Choroid plexus epithelial cell (primary cell): ENCODE measurements at regions not wholly inside any gene's neighbourhood (a gene's known extent, or its start where the extent isn't known, plus 50 kb on each side); places are given as distances from the start of the nearest gene placed in this dataset.

Source experiments
- DNase-seq: peaks from one replicate; pipeline ENCODE4 v3.0.0-alpha.2; 2010; ENCODE audit warnings: low read depth
- H3K4me3 ChIP-seq: 2 replicates; pipeline ENCODE4 v1.5.1; 2011; ENCODE audit warnings: low read depth, mild to moderate bottlenecking, control low read depth, low read length, moderate library complexity
- TF ChIP-seq, protein P1 (sequence below): conservative IDR thresholded peaks from 2 replicates; pipeline ENCODE4 v1.5.1; 2011; ENCODE audit warnings: low read depth, mild to moderate bottlenecking, control low read depth, inconsistent platforms, low read length, moderate library complexity

DNA sequence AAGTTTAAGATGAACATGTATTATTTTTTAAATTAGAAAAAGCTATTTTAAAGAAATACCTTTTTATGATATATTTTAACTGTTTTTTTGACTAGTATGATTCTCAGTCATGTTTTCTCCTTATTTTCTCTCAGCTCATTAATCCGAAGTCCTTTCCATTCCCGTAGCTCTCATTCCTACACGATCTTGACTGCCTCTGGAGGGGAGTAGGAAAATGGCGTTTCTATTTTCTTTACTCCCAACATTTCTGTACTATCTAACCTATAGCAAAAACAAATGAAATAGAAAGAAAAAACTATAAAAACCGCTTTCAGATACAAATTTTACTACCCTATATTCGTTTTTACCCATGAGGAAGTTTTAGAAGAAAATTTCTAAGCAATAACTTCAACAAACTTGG, 343.8 kb downstream of the RBM26 start:
- H3K4me3 ChIP-seq = no peak overlapping the region
- no peak for DNase-seq
- TF ChIP-seq, protein P1, sequence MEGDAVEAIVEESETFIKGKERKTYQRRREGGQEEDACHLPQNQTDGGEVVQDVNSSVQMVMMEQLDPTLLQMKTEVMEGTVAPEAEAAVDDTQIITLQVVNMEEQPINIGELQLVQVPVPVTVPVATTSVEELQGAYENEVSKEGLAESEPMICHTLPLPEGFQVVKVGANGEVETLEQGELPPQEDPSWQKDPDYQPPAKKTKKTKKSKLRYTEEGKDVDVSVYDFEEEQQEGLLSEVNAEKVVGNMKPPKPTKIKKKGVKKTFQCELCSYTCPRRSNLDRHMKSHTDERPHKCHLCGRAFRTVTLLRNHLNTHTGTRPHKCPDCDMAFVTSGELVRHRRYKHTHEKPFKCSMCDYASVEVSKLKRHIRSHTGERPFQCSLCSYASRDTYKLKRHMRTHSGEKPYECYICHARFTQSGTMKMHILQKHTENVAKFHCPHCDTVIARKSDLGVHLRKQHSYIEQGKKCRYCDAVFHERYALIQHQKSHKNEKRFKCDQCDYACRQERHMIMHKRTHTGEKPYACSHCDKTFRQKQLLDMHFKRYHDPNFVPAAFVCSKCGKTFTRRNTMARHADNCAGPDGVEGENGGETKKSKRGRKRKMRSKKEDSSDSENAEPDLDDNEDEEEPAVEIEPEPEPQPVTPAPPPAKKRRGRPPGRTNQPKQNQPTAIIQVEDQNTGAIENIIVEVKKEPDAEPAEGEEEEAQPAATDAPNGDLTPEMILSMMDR = no peak

DNA sequence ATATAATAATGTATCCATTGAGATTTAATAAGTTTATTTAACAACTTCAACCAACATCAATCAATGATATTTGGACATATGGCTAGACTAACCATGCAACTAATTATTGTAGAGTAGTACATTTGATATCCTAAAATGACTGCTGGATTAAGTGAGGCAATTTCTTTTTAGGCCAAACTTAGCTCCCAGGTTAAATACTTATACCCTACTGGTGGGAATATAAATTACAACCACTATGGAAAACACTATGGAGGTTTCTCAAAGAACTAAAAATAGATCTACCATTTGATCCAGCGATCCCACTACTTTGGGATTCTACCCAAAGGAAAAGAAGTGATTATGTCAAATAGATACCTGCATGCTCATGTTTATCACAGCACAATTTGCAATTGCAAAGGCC, 345.8 kb downstream of the RBM26 start:
- H3K4me3 ChIP-seq = no peak overlapping the region
- TF ChIP-seq, protein P1 = no peak
- no peak for DNase-seq

DNA sequence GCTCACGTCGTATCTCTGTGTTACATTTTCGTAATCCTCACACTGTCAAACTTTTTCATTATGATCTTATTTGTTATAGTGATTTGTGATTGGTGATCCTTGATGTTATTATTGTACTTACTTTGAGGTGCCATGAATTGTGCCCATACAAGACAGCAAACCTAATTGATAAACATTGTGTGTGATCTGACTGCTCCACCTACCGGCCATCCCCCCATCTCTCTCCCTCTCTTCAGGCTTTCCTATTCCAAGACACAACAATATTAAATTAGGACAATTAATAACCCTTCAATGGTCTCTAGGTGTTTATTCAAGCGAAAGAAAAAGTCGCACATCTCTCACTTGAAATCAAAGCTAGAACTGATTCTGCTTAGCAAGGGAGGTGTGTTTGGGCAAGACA, 349.3 kb downstream of the RBM26 start:
- TF ChIP-seq, protein P1 = no peak
- no peak overlapping the region for H3K4me3 ChIP-seq
- no peak for DNase-seq

GRCh38 chr13:79051472-79051871, 354.6 kb downstream of the RBM26 start:
- H3K4me3 ChIP-seq = no peak overlapping the region
- DNase-seq = no peak
- TF ChIP-seq, protein P1 = no peak

DNA sequence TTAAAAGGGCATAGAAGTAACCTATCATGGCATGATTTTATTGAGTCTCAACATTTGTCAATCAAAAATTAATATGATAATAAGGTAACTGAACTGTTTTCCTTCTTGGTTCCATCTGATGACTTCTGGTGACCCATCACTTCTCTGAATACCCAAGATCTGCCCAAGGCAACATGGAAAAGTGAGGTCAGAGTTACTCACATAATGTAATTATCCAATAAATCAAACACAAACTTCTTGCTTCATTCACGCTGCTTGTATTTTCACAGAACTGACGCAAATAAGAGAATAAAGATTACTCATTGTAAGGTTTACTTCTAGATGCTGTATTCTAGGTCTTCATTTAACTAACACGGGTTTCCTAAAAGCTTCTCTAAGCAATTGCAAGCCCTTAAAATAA, 361.6 kb downstream of the RBM26 start:
- TF ChIP-seq, protein P1 = no peak
- no peak for DNase-seq
- no peak overlapping the region for H3K4me3 ChIP-seq

DNA sequence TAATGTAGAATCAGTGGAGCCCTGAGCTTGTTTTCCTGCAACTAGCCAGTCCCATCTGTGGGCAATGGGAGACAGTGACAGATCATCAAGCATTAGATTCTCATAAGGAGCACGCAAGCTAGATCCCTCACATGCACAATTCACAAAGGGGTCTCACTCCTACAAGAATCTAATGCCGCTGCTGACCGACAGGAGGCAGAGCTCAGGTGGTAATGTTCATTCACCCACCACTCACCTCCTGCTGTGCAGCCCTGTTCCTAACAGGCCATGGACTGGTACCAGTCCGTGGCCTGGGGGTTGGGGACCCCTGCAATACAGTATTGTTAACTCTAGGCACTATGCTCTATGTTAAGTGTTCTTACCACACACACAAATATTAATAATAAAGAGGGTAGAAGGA, 362.8 kb downstream of the RBM26 start:
- no peak for DNase-seq
- no peak overlapping the region for H3K4me3 ChIP-seq
- TF ChIP-seq, protein P1 = no peak

- TF ChIP-seq, protein P1 = no peak
- no peak overlapping the region for H3K4me3 ChIP-seq
- DNase-seq = no peak
These were observed 368.9 kb downstream of the RBM26 start for GRCh38 chr13:79037197-79037596.
